Central memory CD8-positive, alpha-beta T cell (primary cell): ENCODE measurements at regions not wholly inside any gene's neighbourhood (a gene's known extent, or its start where the extent isn't known, plus 50 kb on each side); places are given as distances from the start of the nearest gene placed in this dataset.

Source experiments
- ATAC-seq: fragments of 150-1000 bp; cut with Tn5 transposase; replicated peaks from 2 replicates; pipeline ENCODE4 v1.10.0; 2022; ENCODE audit warnings: mild to moderate bottlenecking, moderate FRiP score, moderate number of reproducible peaks; ENCODE audit not compliant: poor library complexity, severe bottlenecking; ENCODE audit errors: extremely low read depth
- DNase-seq, 2 donors: peaks; one replicate each; pipeline ENCODE4 v3.0.0; 2021; ENCODE audit warnings: low spot score in 2 of 2
- H3K27ac Mint-ChIP-seq: one replicate; pipeline ENCODE4 v1.8.0; 2022; ENCODE audit warnings: low read depth, mild to moderate bottlenecking, moderate library complexity, mixed read lengths
- H3K27me3 Mint-ChIP-seq: one replicate; pipeline ENCODE4 v1.8.0; 2022; ENCODE audit warnings: mixed read lengths
- H3K36me3 Mint-ChIP-seq: one replicate; pipeline ENCODE4 v1.8.0; 2022; ENCODE audit warnings: mild to moderate bottlenecking, moderate library complexity, mixed read lengths; ENCODE audit not compliant: insufficient read depth
- H3K4me1 Mint-ChIP-seq: one replicate; pipeline ENCODE4 v1.8.0; 2022; ENCODE audit warnings: mixed read lengths
- H3K4me3 Mint-ChIP-seq: one replicate; pipeline ENCODE4 v1.8.0; 2022; ENCODE audit warnings: mild to moderate bottlenecking, moderate library complexity, mixed read lengths
- H3K9me3 Mint-ChIP-seq: one replicate; pipeline ENCODE4 v1.8.0; 2022; ENCODE audit warnings: mixed read lengths

GRCh38 chr1:17877316-17877715, 122.2 kb downstream of the ACTL8 start:
- no peak overlapping the region for H3K4me3 Mint-ChIP-seq
- H3K9me3 Mint-ChIP-seq: no peaks in the 10 kb centered on the region
- no peak for DNase-seq

GRCh38 chr1:17877896-17878295, 122.8 kb downstream of the ACTL8 start:
- Mint-ChIP-seq H3K36me3 (no peaks in the 10 kb centered on the region), H3K27me3 (peaks cover 46% of the 10 kb centered on the region), H3K4me1 (no peaks in the 10 kb centered on the region), H3K27ac (no peak overlapping the region), H3K4me3 (no peak overlapping the region), H3K9me3 (no peaks in the 10 kb centered on the region)
- no peak for DNase-seq
- ATAC-seq: no peak

More at GRCh38 chr1:17877316-17877715, 122.2 kb downstream of the ACTL8 start:
- ATAC-seq: no peak
- peaks cover 45% of the 10 kb centered on the region for H3K27me3 Mint-ChIP-seq
- H3K27ac Mint-ChIP-seq: no peak overlapping the region
- no peaks in the 10 kb centered on the region for H3K36me3 Mint-ChIP-seq
- H3K4me1 Mint-ChIP-seq: no peaks in the 10 kb centered on the region

- Mint-ChIP-seq H3K36me3 (no peaks in the 10 kb centered on the region), H3K4me3 (no peak overlapping the region), H3K27ac (no peak overlapping the region), H3K4me1 (no peaks in the 10 kb centered on the region), H3K9me3 (no peaks in the 10 kb centered on the region), H3K27me3 (peaks cover 53% of the 10 kb centered on the region)
- ATAC-seq: no peak
- DNase-seq: no peak
Observed at GRCh38 chr1:17878837-17879236, 123.7 kb downstream of the ACTL8 start.

- no peak overlapping the region for H3K27ac Mint-ChIP-seq
- no peaks in the 10 kb centered on the region for H3K4me1 Mint-ChIP-seq
- ATAC-seq (no peak), DNase-seq (no peak)
- no peaks in the 10 kb centered on the region for H3K36me3 Mint-ChIP-seq
- no peak overlapping the region for H3K4me3 Mint-ChIP-seq
- peaks cover 49% of the 10 kb centered on the region for H3K27me3 Mint-ChIP-seq
- no peaks in the 10 kb centered on the region for H3K9me3 Mint-ChIP-seq
Observed at GRCh38 chr1:17880449-17880848, 125.3 kb downstream of the ACTL8 start.

- Mint-ChIP-seq H3K4me1 (no peaks in the 10 kb centered on the region), H3K27me3 (peaks cover 44% of the 10 kb centered on the region), H3K27ac (no peak overlapping the region), H3K4me3 (no peak overlapping the region), H3K9me3 (no peaks in the 10 kb centered on the region), H3K36me3 (no peaks in the 10 kb centered on the region)
- DNase-seq (no peak), ATAC-seq (no peak)
Observed at GRCh38 chr1:17881761-17882160, 126.6 kb downstream of the ACTL8 start.

DNA sequence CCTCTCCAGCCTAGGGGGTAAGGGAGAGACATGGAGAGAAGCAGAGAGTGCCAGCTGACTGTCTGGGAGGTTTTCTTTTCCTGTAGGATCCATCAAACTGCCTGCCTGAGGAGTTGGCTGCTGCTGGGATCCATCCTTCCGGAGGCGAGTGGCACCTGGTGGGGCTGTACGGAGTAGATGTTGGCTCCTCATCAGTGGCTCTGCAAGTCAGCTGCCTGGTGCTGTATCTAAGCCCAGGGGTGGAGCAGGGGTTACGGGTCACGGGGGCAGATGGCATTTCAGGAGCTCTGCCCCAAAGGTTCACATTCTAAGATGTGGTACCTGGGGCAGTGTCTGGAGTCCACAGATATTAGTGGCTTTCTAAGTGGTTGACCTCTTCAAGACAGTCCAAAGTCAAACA, 128.0 kb downstream of the ACTL8 start:
- H3K4me1 Mint-ChIP-seq: no peaks in the 10 kb centered on the region
- peaks cover 32% of the 10 kb centered on the region for H3K27me3 Mint-ChIP-seq
- H3K27ac Mint-ChIP-seq: no peak overlapping the region
- DNase-seq: no peak
- no peak overlapping the region for H3K4me3 Mint-ChIP-seq
- no peaks in the 10 kb centered on the region for H3K36me3 Mint-ChIP-seq
- no peak for ATAC-seq
- H3K9me3 Mint-ChIP-seq: no peaks in the 10 kb centered on the region

DNA sequence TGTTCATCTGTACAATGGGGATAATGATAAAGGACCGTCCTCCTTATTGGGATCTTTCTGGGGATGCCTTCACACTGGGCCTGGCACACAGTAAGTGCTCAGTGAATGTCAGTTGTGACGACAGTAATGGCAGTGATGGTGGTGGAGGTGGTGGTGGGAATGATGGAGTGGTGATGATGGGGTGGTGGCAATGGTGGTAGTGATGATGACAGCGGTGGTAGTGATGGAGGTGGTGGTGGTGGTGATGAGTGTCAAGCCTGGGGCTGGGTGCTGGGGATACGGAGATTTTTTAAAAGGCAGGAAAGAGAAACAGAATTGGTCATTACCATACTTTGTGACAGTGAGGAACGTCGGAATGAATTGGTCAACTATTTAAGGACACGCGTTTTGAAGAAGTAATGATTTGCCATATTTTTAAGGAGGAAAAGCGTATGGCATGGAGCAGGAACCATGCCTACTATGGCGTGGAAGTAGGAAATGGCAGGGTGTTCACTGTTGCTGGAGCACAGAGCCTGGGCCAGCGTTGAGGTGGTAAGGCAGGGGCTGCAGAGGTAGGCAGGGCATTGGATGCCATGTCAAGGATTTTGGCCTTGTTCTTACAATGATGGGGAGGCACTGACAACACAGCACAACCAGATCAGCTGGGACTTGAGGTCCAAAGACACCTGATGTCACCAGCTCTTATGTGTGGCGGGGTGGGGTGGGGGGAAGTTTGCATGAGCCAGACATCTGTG, 128.7 kb downstream of the ACTL8 start:
- Mint-ChIP-seq H3K27ac (no peak overlapping the region), H3K9me3 (no peaks in the 10 kb centered on the region), H3K27me3 (peaks cover 32% of the 10 kb centered on the region), H3K36me3 (no peaks in the 10 kb centered on the region), H3K4me1 (no peaks in the 10 kb centered on the region), H3K4me3 (no peak overlapping the region)
- ATAC-seq (no peak), DNase-seq (no peak)

- Mint-ChIP-seq H3K9me3 (no peaks in the 10 kb centered on the region), H3K4me1 (no peaks in the 10 kb centered on the region), H3K36me3 (no peaks in the 10 kb centered on the region), H3K27me3 (peaks cover 30% of the 10 kb centered on the region), H3K4me3 (no peak overlapping the region), H3K27ac (no peak overlapping the region)
- DNase-seq: no peak
- no peak for ATAC-seq
Observed at GRCh38 chr1:17885663-17886320, 130.7 kb downstream of the ACTL8 start.

DNA sequence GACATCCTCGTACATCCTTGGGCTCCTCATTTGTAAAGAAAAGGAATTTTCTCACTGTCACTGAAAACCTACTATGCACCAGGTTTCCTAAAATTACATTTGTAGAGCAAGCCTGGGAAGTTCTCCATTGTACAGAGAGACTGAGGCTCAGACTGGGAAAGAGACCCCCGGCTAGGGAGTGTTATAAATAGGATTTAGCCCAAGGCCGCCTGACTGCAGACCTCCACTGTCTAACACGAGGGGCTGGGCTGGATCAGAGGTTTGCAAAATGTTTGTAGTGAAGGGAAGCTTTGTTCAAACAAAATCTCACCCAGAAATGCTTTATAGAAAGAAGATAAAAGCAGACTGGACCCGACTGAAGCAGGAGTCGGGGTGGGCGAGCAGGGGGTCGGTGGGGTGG, 131.3 kb downstream of the ACTL8 start:
- DNase-seq (no peak), ATAC-seq (no peak)
- H3K36me3 Mint-ChIP-seq: no peaks in the 10 kb centered on the region
- H3K9me3 Mint-ChIP-seq: no peaks in the 10 kb centered on the region
- H3K27ac Mint-ChIP-seq: no peak overlapping the region
- H3K4me3 Mint-ChIP-seq: no peak overlapping the region
- peaks cover 31% of the 10 kb centered on the region for H3K27me3 Mint-ChIP-seq
- no peaks in the 10 kb centered on the region for H3K4me1 Mint-ChIP-seq

DNA sequence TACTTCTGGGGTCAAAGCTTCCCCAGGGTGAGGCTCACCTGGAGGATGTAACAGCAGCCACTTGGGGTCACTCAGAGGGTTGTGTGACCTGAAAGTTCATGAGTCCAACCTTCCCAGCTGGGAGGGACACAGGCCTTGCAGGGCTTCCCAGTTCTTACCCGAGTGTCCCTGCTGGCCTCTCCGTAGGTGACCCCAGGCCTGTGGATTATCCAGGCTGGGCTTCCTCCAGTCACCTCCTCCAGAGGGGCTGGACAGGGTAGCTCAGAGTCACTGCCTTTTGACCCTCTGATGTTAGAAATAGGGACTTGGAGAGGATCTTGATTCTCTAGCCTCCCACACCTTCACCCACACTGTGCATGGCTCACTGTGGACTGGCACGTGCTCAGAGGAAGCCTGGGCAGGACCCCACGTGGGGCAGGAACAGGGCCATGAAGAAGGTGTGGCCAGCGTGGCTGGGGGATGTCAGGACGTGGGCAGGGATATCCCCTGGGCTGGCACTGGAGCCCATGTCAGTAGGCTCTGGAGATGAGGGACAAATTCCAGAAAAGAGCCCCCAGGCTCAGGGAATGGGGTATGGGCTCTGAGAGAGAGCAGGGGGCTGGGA, 131.8 kb downstream of the ACTL8 start:
- no peak for ATAC-seq
- DNase-seq: no peak
- Mint-ChIP-seq H3K36me3 (no peaks in the 10 kb centered on the region), H3K27ac (no peak overlapping the region), H3K4me3 (no peak overlapping the region), H3K9me3 (no peaks in the 10 kb centered on the region), H3K27me3 (peaks cover 29% of the 10 kb centered on the region), H3K4me1 (no peaks in the 10 kb centered on the region)

DNA sequence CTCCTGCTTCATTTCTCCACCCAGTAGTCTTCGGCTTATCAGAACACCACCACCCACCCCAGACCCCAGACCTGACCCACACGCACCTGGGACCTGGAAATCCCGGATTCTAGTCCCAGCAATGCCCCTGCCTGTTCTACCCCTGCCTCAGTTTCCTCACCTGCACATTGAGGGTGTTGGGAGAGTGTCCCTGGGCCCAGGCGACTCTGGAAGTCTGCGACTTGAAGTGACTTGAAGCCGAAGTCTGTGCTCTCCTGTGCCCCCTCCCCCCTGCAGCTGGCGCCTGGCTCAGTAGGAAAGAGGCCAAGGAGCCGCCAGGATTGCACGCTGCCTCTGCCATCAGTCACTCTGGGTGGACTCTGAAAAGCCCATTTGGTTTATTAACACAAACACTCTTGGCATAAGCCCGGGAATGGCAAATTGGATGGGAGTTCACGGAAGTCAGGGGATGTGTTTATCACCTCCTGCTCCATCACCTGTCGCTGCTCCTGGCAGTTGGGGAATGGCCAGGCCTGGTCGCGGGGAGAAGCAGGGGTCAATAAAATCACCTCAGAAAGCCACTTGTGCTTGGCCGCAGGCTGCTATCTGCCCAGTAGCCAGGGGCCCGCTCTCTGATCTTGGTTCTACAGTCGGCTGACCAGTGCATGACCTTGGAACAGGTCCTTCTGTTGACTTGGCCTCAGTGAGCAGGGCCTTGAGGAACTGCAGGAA, 132.7 kb downstream of the ACTL8 start:
- Mint-ChIP-seq H3K4me3 (no peak overlapping the region), H3K27me3 (peaks cover 36% of the 10 kb centered on the region), H3K36me3 (no peaks in the 10 kb centered on the region), H3K4me1 (no peaks in the 10 kb centered on the region), H3K27ac (no peak overlapping the region), H3K9me3 (no peaks in the 10 kb centered on the region)
- ATAC-seq (no peak), DNase-seq (no peak)

DNA sequence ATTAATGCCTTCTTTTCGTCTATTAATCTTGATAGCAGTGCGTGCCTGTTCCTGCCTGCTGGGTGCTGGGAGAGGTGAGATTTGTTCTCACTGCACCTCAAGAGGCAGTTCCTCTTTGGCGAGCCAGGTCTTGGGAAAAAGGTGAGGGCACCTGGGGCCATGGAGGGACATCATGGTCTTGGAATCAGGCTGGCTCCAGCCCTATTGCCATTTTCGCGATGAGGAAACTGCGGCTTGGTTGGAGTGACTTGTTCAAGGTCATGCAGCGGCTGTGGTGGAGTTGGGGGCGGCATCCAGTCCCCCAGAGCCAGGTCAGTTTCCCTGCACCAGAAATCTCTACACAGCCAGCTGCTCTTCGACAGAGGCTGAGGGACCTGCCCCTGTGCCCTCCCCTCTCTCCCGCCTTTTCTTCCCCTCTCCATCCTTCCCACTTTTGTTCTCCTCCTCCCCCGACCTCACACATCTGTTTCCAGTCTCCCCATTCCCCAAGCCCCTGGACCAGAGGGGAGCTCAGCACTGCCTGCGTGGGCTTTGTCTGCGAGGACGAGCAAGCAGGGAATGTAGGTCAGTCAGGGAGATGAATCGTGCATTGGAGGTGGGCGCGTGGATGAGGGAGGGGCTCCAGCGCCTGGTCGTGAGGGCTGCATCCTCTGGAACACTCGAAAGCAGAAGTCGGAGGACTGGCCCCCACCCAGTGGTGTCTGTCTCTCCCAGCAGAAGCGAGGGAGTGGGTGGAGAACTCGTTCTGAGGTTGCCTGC, 135.1 kb downstream of the ACTL8 start:
- DNase-seq (no peak), ATAC-seq (no peak)
- Mint-ChIP-seq H3K36me3 (peaks cover 1% of the 10 kb centered on the region), H3K27me3 (peaks cover 28% of the 10 kb centered on the region), H3K27ac (no peak overlapping the region), H3K4me1 (no peaks in the 10 kb centered on the region), H3K9me3 (no peaks in the 10 kb centered on the region), H3K4me3 (no peak overlapping the region)
